Spleen (tissue), 11 donors: ENCODE measurements at regions not wholly inside any gene's neighbourhood (a gene's known extent, or its start where the extent isn't known, plus 50 kb on each side); places are given as distances from the start of the nearest gene placed in this dataset.

Source experiments
- DNase-seq: peaks from one replicate; pipeline ENCODE4 v3.0.0-alpha.2; 2020
- H3K27ac ChIP-seq, 8 donors: fragments of 200-600 bp; sonication (generic) in 7 of 8; 1 replicate in 4 of 8; 2 replicates in 4 of 8; pipeline versions ENCODE4 v1.5.0 to v1.8.0; 2016 to 2021; ENCODE audit warnings: inconsistent platforms in 4 of 8, mild to moderate bottlenecking in 4 of 8, moderate library complexity in 1 of 8
- H3K27me3 ChIP-seq, 7 donors: fragments of 200-600 bp; sonication (generic) in 6 of 7; replicated peaks in 1 of 7; 1 replicate in 4 of 7; 2 replicates in 3 of 7; pipeline versions ENCODE4 v1.5.0 to v1.8.0; 2016 to 2021; ENCODE audit warnings: inconsistent platforms in 3 of 7, mild to moderate bottlenecking in 1 of 7
- H3K36me3 ChIP-seq, 6 donors: fragments of 200-600 bp; sonication (generic) in 5 of 6; 1 replicate in 4 of 6; 2 replicates in 2 of 6; pipeline versions ENCODE4 v1.5.0 to v1.8.0; 2016 to 2021; ENCODE audit warnings: inconsistent platforms in 2 of 6
- H3K4me1 ChIP-seq, 6 donors: fragments of 200-600 bp; sonication (generic) in 5 of 6; 1 replicate in 3 of 6; 2 replicates in 3 of 6; pipeline versions ENCODE4 v1.5.0 to v1.8.0; 2016 to 2021; ENCODE audit warnings: inconsistent platforms in 3 of 6
- H3K4me3 ChIP-seq, 8 donors: fragments of 200-600 bp; sonication (generic) in 7 of 8; 1 replicate in 4 of 8; 2 replicates in 4 of 8; pipeline versions ENCODE4 v1.5.0 to v1.8.0; 2016 to 2021; ENCODE audit warnings: inconsistent platforms in 4 of 8, mild to moderate bottlenecking in 4 of 8, moderate library complexity in 2 of 8
- H3K9me3 ChIP-seq, 8 donors: fragments of 200-600 bp; sonication (generic) in 7 of 8; 1 replicate in 4 of 8; 2 replicates in 4 of 8; pipeline versions ENCODE4 v1.5.0 to v1.8.0; 2016 to 2021; ENCODE audit warnings: inconsistent platforms in 4 of 8
- CTCF ChIP-seq, 11 experiments: fragments of 200-600 bp in 7 of 11; fragments of 450-650 bp in 4 of 11; sonication (generic) in 4 of 11; IDR thresholded peaks in 8 of 11; conservative IDR thresholded peaks in 3 of 11; 1 replicate in 7 of 11; 2 replicates in 4 of 11; pipeline versions ENCODE4 v1.4.0 to v1.8.0; 2016 to 2021; ENCODE audit warnings: antibody characterized with exemption in 11 of 11, inconsistent platforms in 4 of 11, mild to moderate bottlenecking in 1 of 11
- POLR2A ChIP-seq, 3 donors: fragments of 450-650 bp; IDR thresholded peaks; one replicate each; pipeline ENCODE4 v1.5.1; 2017; ENCODE audit warnings: antibody characterized with exemption in 3 of 3, mild to moderate bottlenecking in 1 of 3
- POLR2AphosphoS5 ChIP-seq, 3 donors: sonication (generic); formaldehyde crosslinking; IDR thresholded peaks; one replicate each; pipeline ENCODE4 v1.5.1; 2017; ENCODE audit warnings: antibody characterized with exemption in 3 of 3
- WGBS, 5 donors: extraction: QIAGEN DNeasy Blood & Tissue Kit in 3 of 5; methylation state at CpG; one replicate each; pipeline versions ENCODE4 v1.1.5 to v1.1.7; 2013 to 2018; 5-methylcytosine and 5-hydroxymethylcytosine counted together
- intact Hi-C: fragments of 100-400 bp; cut with DNase I; formaldehyde crosslinking; loops from one replicate; pipeline ENCODE4 v1.15.0; 2023; ENCODE audit warnings: low total_unique reads
- donor health status: healthy with polysubstance abuse.
- donor health status: DM: no; HTN: no; CAD: no; lungs with moderate emphysema.
- donor health status: DM: no; HTN: no; CAD: no.
- donor health status: Bipolar disorder and iron deficiency.
- donor health status: healthy.
- donor health status: DM: no; HTN: no; CAD: no.
- donor health status: DM: yes; HTN: yes; CAD: no.

DNA sequence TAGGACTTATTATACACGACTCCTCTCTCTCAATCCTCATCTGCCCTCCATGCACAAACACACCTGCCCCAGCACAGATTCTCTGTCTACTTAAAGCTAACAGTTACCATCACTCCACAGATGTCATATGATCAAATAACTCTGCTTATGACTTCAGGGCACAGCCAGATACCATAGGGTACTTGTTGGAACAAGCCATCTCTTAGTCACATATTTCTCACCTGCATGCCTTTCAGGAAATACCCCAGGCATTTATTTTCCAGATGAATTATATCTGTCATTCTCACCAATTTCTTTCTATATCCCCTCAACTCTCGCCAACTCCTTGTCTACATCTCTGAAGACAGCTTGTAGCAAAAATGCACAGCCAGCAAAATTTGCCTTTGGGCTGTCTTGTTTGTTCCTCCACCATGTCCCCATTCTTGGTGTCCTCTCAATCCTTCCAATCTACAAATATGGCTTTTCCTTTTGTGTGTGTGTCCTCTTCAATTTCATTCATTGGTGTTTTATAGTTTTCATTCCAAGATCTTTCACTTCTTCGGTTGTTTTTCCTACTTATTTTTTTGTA, 353.9 kb upstream of the CAMK1G start:
- H3K27me3 ChIP-seq, result peaks cover 0 to 32% (median 14%) of the 10 kb centered on the region in 7 donors
- H3K36me3 ChIP-seq, result no peaks in the 10 kb centered on the region
- H3K9me3 ChIP-seq, result peaks cover 0 to 25% (median 3%) of the 10 kb centered on the region in 8 donors
- H3K4me3 ChIP-seq, result no peak overlapping the region
- H3K4me1 ChIP-seq, result no peaks in the 10 kb centered on the region
- no peak for TF ChIP-seq POLR2AphosphoS5 (IDR thresholded peaks at IDR 0.05)
- TF ChIP-seq CTCF (IDR thresholded peaks at IDR 0.05 in 8 of 11, conservative IDR thresholded peaks at IDR 0.05 in 3 of 11), result no peak
- no peak for TF ChIP-seq POLR2A (IDR thresholded peaks at IDR 0.05)
- intact Hi-C loops, result no loop called here
- no peak overlapping the region for H3K27ac ChIP-seq
- WGBS, 5 donors, result 76 to 84% (median 83%) methylated on average over 3 of the region's 3 CpGs
- no peak for DNase-seq

- H3K27me3 ChIP-seq, result peaks cover 0 to 32% (median 14%) of the 10 kb centered on the region in 7 donors
- 64 to 85% (median 74%) methylated on average over 1 of the region's 1 CpG for WGBS, 5 donors
- H3K4me1 ChIP-seq, result no peaks in the 10 kb centered on the region
- H3K27ac ChIP-seq, result no peak overlapping the region
- no peak for DNase-seq
- peaks cover 0 to 25% (median 3%) of the 10 kb centered on the region in 8 donors for H3K9me3 ChIP-seq
- H3K4me3 ChIP-seq, result no peak overlapping the region
- no peaks in the 10 kb centered on the region for H3K36me3 ChIP-seq
- TF ChIP-seq POLR2AphosphoS5 (IDR thresholded peaks at IDR 0.05), result no peak
- no peak for TF ChIP-seq CTCF (IDR thresholded peaks at IDR 0.05 in 8 of 11, conservative IDR thresholded peaks at IDR 0.05 in 3 of 11)
- no peak for TF ChIP-seq POLR2A (IDR thresholded peaks at IDR 0.05)
- intact Hi-C loops, result no loop called here
Observed at GRCh38 chr1:209230314-209230713, 353.2 kb upstream of the CAMK1G start.

GRCh38 chr1:209231476-209232156, 351.9 kb upstream of the CAMK1G start:
- no peak for TF ChIP-seq POLR2A (IDR thresholded peaks at IDR 0.05)
- no peak for TF ChIP-seq CTCF (IDR thresholded peaks at IDR 0.05 in 8 of 11, conservative IDR thresholded peaks at IDR 0.05 in 3 of 11)
- TF ChIP-seq POLR2AphosphoS5 (IDR thresholded peaks at IDR 0.05), result no peak
- Histone ChIP-seq H3K27ac (no peak overlapping the region), H3K36me3 (no peaks in the 10 kb centered on the region), H3K4me1 (no peaks in the 10 kb centered on the region), H3K9me3 (peaks cover 0 to 25% (median 3%) of the 10 kb centered on the region in 8 donors), H3K4me3 (no peak overlapping the region), H3K27me3 (peaks cover 0 to 32% (median 14%) of the 10 kb centered on the region in 7 donors)
- 25 to 47% (median 31%) methylated on average over 28 to 84 of the region's 84 CpGs for WGBS, 5 donors
- no peak for DNase-seq
- intact Hi-C loops, result no loop called here

- no peak overlapping the region for H3K27ac ChIP-seq
- intact Hi-C loops, result no loop called here
- peaks cover 0 to 25% (median 3%) of the 10 kb centered on the region in 8 donors for H3K9me3 ChIP-seq
- H3K36me3 ChIP-seq, result no peaks in the 10 kb centered on the region
- H3K4me3 ChIP-seq, result no peak overlapping the region
- DNase-seq, result no peak
- TF ChIP-seq POLR2A (IDR thresholded peaks at IDR 0.05) (no peak), CTCF (IDR thresholded peaks at IDR 0.05 in 8 of 11, conservative IDR thresholded peaks at IDR 0.05 in 3 of 11) (no peak), POLR2AphosphoS5 (IDR thresholded peaks at IDR 0.05) (no peak)
- H3K4me1 ChIP-seq, result no peaks in the 10 kb centered on the region
- 88 to 96% (median 91%) methylated on average over 17 of the region's 17 CpGs for WGBS, 5 donors
- H3K27me3 ChIP-seq, result peaks cover 0 to 32% (median 14%) of the 10 kb centered on the region in 7 donors
Observed at GRCh38 chr1:209232197-209232596, 351.3 kb upstream of the CAMK1G start.
